ENCODE measurements at regions not wholly inside any gene's neighbourhood (a gene's known extent, or its start where the extent isn't known, plus 50 kb on each side); places are given as distances from the start of the nearest gene placed in this dataset.

DNA sequence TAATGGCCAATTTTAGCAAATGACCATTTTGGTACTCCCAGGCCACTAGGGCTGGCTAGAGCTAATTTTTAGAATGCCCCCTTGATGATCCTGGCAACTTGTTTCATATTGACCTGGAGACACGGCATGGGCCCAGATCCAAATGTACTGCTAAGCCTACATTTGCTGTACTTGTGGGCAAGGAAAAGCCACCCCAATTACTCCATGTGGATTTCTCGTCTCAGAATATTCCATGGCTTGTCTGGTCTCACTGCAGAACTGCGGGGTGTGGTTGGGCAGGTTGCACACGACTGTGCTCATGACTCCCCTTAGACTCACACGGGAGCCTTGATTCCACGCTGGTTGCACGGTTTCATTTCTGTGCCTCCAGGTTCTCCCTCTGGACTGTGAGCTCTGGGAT lies 140.9 kb downstream of the RPLP1 start:
- TF ChIP-seq, protein P1, sequence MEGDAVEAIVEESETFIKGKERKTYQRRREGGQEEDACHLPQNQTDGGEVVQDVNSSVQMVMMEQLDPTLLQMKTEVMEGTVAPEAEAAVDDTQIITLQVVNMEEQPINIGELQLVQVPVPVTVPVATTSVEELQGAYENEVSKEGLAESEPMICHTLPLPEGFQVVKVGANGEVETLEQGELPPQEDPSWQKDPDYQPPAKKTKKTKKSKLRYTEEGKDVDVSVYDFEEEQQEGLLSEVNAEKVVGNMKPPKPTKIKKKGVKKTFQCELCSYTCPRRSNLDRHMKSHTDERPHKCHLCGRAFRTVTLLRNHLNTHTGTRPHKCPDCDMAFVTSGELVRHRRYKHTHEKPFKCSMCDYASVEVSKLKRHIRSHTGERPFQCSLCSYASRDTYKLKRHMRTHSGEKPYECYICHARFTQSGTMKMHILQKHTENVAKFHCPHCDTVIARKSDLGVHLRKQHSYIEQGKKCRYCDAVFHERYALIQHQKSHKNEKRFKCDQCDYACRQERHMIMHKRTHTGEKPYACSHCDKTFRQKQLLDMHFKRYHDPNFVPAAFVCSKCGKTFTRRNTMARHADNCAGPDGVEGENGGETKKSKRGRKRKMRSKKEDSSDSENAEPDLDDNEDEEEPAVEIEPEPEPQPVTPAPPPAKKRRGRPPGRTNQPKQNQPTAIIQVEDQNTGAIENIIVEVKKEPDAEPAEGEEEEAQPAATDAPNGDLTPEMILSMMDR (IDR thresholded peaks at IDR 0.05): no peak
- TF ChIP-seq POLR2A (IDR thresholded peaks at IDR 0.05) (no peak), EP300 (IDR thresholded peaks at IDR 0.05) (no peak), POLR2AphosphoS5 (IDR thresholded peaks at IDR 0.05) (no peak)

All from sigmoid colon (tissue), 4 donors.